B cell (primary cell): ENCODE measurements at regions not wholly inside any gene's neighbourhood (a gene's known extent, or its start where the extent isn't known, plus 50 kb on each side); places are given as distances from the start of the nearest gene placed in this dataset.
A peak's percentile ranks its signal among the peaks of the same experiment; 100 is the strongest.

ENCODE experiments used
- ATAC-seq: fragments of 200-7000 bp; cut with Tn5 transposase; one replicate; pipeline ENCODE4 v1.10.0; 2021; ENCODE audit warnings: low read depth, mild to moderate bottlenecking, moderate number of reproducible peaks, moderate library complexity
- CTCF ChIA-PET: fragments of 350-600 bp; sonication (Branson Sonifier 250); formaldehyde crosslinking; loops from one replicate; lab custom pipeline; 2021; ENCODE audit warnings: antibody characterized with exemption, inconsistent platforms; lab: Charles Lee
- POLR2A ChIA-PET: fragments of 350-600 bp; sonication (Branson Sonifier 250); formaldehyde crosslinking; loops from one replicate; lab custom pipeline; 2021; ENCODE audit warnings: antibody characterized with exemption; lab: Charles Lee
- DNase-seq: peaks from one replicate; pipeline ENCODE4 v3.0.0; 2013
- H2AFZ ChIP-seq: 2 replicates; pipeline ENCODE4 v1.6.1; 2012; ENCODE audit warnings: mild to moderate bottlenecking, low read depth, low read length; ENCODE audit not compliant: insufficient read depth, poor library complexity, severe bottlenecking
- H3K27ac ChIP-seq, 2 donors: 1 replicate in 1 of 2; 2 replicates in 1 of 2; pipeline ENCODE4 v1.5.1; 2012 to 2013; ENCODE audit warnings: low read length in 2 of 2, mild to moderate bottlenecking in 2 of 2, moderate library complexity in 1 of 2
- H3K27me3 ChIP-seq, 4 experiments: fragments of 200-600 bp in 1 of 4; sonication (generic) in 1 of 4; replicated peaks in 1 of 4; 1 replicate in 2 of 4; 2 replicates in 2 of 4; pipeline versions ENCODE4 v1.6.1 to v1.7.0; 2013 to 2016; ENCODE audit warnings: low read length in 3 of 4, mild to moderate bottlenecking in 2 of 4, mixed read lengths in 1 of 4, moderate library complexity in 1 of 4; ENCODE audit not compliant: insufficient read depth in 4 of 4, control insufficient read depth in 3 of 4; ENCODE audit errors: control extremely low read depth in 1 of 4
- H3K36me3 ChIP-seq, 2 experiments: replicated peaks in 1 of 2; 1 replicate in 1 of 2; 2 replicates in 1 of 2; pipeline versions ENCODE4 v1.6.1 to v1.7.1; 2013; ENCODE audit warnings: low read length in 1 of 2; ENCODE audit not compliant: insufficient read depth in 2 of 2, control insufficient read depth in 1 of 2; ENCODE audit errors: control extremely low read depth in 1 of 2, extremely low read depth in 1 of 2
- H3K4me1 ChIP-seq, 2 donors: fragments of 200-600 bp in 1 of 2; sonication (generic) in 1 of 2; 1 replicate in 1 of 2; 2 replicates in 1 of 2; pipeline versions ENCODE4 v1.5.1 to v1.6.1; 2013 to 2017; ENCODE audit warnings: low read length in 2 of 2; ENCODE audit not compliant: control insufficient read depth in 2 of 2, insufficient read depth in 2 of 2
- H3K4me2 ChIP-seq: replicated peaks from 2 replicates; pipeline ENCODE3; 2012; ENCODE audit warnings: mild to moderate bottlenecking, low read depth, low read length; ENCODE audit not compliant: poor library complexity, severe bottlenecking
- H3K4me3 ChIP-seq, 5 experiments: fragments of 200-600 bp in 1 of 5; sonication (generic) in 1 of 5; 1 replicate in 3 of 5; 2 replicates in 2 of 5; pipeline versions ENCODE4 v1.5.1 to v1.7.0; 2011 to 2016; ENCODE audit warnings: low read length in 4 of 5, mild to moderate bottlenecking in 4 of 5, low read depth in 2 of 5, control low read depth in 1 of 5, moderate library complexity in 1 of 5; ENCODE audit not compliant: insufficient read depth in 1 of 5; ENCODE audit errors: control extremely low read depth in 1 of 5, extremely low read depth in 1 of 5
- H3K79me2 ChIP-seq: fragments of 200-600 bp; sonication (generic); one replicate; pipeline ENCODE4 v1.6.0; 2016; ENCODE audit warnings: low read length; ENCODE audit not compliant: control insufficient read depth, insufficient read depth
- H3K9ac ChIP-seq: fragments of 200-600 bp; sonication (generic); 2 replicates; pipeline ENCODE4 v1.6.1; 2017; ENCODE audit warnings: mild to moderate bottlenecking, low read length, moderate library complexity
- H3K9me3 ChIP-seq, 3 donors: one replicate each; pipeline versions ENCODE4 v1.6.1 to v1.7.1; 2013; ENCODE audit warnings: low read length in 2 of 3; ENCODE audit not compliant: control insufficient read depth in 2 of 3, insufficient read depth in 1 of 3; ENCODE audit errors: control extremely low read depth in 1 of 3
- H4K20me1 ChIP-seq: 2 replicates; pipeline ENCODE4 v1.6.0; 2012; ENCODE audit warnings: mild to moderate bottlenecking, low read length; ENCODE audit not compliant: insufficient read depth, control insufficient read depth, poor library complexity, severe bottlenecking
- H3K27ac Mint-ChIP-seq: one replicate; pipeline ENCODE4 v1.8.0; 2021; ENCODE audit warnings: mixed read lengths
- H3K27me3 Mint-ChIP-seq: one replicate; pipeline ENCODE4 v1.8.0; 2021; ENCODE audit warnings: mixed read lengths
- H3K4me1 Mint-ChIP-seq: one replicate; pipeline ENCODE4 v1.8.0; 2021; ENCODE audit warnings: mixed read lengths
- H3K4me3 Mint-ChIP-seq: one replicate; pipeline ENCODE4 v1.8.0; 2021; ENCODE audit warnings: mixed read lengths
- H3K9me3 Mint-ChIP-seq: one replicate; pipeline ENCODE4 v1.8.0; 2022; ENCODE audit warnings: mixed read lengths; ENCODE audit not compliant: insufficient read depth
- EZH2 ChIP-seq: IDR thresholded peaks from 2 replicates; pipeline ENCODE4 v1.6.1; 2012; ENCODE audit warnings: borderline replicate concordance, low read depth, mild to moderate bottlenecking, moderate library complexity, low read length; ENCODE audit not compliant: insufficient read depth, poor library complexity, severe bottlenecking
- WGBS: methylation state at CpG from one replicate; pipeline ENCODE4 v1.1.5; 2013; ENCODE audit warnings: missing lambda C conversion rate; ENCODE audit not compliant: insufficient coverage; 5-methylcytosine and 5-hydroxymethylcytosine counted together
- intact Hi-C: fragments of 100-400 bp; cut with micrococcal nuclease; formaldehyde crosslinking; loops from one replicate; pipeline ENCODE4 v1.10.0; 2022
- TF ChIP-seq, protein P1 (sequence below): fragments of 200-600 bp; IDR thresholded peaks from one replicate; pipeline ENCODE4 v1.8.0; 2022; ENCODE audit warnings: antibody characterized with exemption, mild to moderate bottlenecking

- 84% methylated on average over 2 of the region's 4 CpGs for WGBS
- H3K4me3 Mint-ChIP-seq = no peak overlapping the region
- intact Hi-C loops = no loop called here
Observed at GRCh38 chr11:110857892-110858546, 145.8 kb upstream of the ARHGAP20 start.

More at GRCh38 chr11:110857892-110858546, 145.8 kb upstream of the ARHGAP20 start:
- no peak overlapping the region for H3K9ac ChIP-seq
- no peak overlapping the region for H3K27ac Mint-ChIP-seq
- peaks cover 11% of the 10 kb centered on the region for H3K27me3 Mint-ChIP-seq
- ATAC-seq (no peak), DNase-seq (no peak)
- POLR2A ChIA-PET = no interaction called here
- no peaks in the 10 kb centered on the region for H3K36me3 ChIP-seq
- peaks cover 0 to 4% (median 2%) of the 10 kb centered on the region in 3 donors for H3K9me3 ChIP-seq
- H3K27me3 ChIP-seq = no peaks in the 10 kb centered on the region
- H3K4me1 Mint-ChIP-seq = peaks cover 20% of the 10 kb centered on the region
- no peaks in the 10 kb centered on the region for H3K79me2 ChIP-seq
- TF ChIP-seq, protein P1, sequence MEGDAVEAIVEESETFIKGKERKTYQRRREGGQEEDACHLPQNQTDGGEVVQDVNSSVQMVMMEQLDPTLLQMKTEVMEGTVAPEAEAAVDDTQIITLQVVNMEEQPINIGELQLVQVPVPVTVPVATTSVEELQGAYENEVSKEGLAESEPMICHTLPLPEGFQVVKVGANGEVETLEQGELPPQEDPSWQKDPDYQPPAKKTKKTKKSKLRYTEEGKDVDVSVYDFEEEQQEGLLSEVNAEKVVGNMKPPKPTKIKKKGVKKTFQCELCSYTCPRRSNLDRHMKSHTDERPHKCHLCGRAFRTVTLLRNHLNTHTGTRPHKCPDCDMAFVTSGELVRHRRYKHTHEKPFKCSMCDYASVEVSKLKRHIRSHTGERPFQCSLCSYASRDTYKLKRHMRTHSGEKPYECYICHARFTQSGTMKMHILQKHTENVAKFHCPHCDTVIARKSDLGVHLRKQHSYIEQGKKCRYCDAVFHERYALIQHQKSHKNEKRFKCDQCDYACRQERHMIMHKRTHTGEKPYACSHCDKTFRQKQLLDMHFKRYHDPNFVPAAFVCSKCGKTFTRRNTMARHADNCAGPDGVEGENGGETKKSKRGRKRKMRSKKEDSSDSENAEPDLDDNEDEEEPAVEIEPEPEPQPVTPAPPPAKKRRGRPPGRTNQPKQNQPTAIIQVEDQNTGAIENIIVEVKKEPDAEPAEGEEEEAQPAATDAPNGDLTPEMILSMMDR = no peak
- TF ChIP-seq EZH2 = no peak
- peak overlapping the region; percentile 7 for H3K4me2 ChIP-seq
- H3K4me3 ChIP-seq = no peak overlapping the region
- H3K9me3 Mint-ChIP-seq = no peaks in the 10 kb centered on the region
- CTCF ChIA-PET = interaction anchor here (1.2 kb wide), 1 partner anchor 13 kb away, joined by 3 read pairs; no protein-coding TSS in a partner anchor
- no peak overlapping the region for H3K27ac ChIP-seq
- H4K20me1 ChIP-seq = no peaks in the 10 kb centered on the region
- no peak overlapping the region for H2AFZ ChIP-seq
- H3K4me1 ChIP-seq = peaks cover 12 to 20% of the 10 kb centered on the region in 2 donors
